HEK293T (cell line): ENCODE measurements at regions not wholly inside any gene's neighbourhood (a gene's known extent, or its start where the extent isn't known, plus 50 kb on each side); places are given as distances from the start of the nearest gene placed in this dataset.

ENCODE experiments used
- ARNT ChIP-seq: fragments of 450-650 bp; IDR thresholded peaks from 2 replicates; pipeline ENCODE4 v1.6.1; 2017; ENCODE audit warnings: mild to moderate bottlenecking
- BHLHE40 ChIP-seq: fragments of 450-650 bp; IDR thresholded peaks from 2 replicates; pipeline ENCODE4 v1.6.1; 2016; ENCODE audit warnings: mild to moderate bottlenecking, moderate library complexity, borderline replicate concordance
- ELF4 ChIP-seq: fragments of 450-650 bp; IDR thresholded peaks from 2 replicates; pipeline ENCODE4 v1.6.1; 2017; ENCODE audit warnings: antibody characterized with exemption
- FOXA1 ChIP-seq: fragments of 450-650 bp; IDR thresholded peaks from 2 replicates; pipeline ENCODE4 v1.6.1; 2016; ENCODE audit warnings: mild to moderate bottlenecking
- FOXK2 ChIP-seq: fragments of 450-650 bp; IDR thresholded peaks from 2 replicates; pipeline ENCODE4 v1.6.1; 2016; ENCODE audit warnings: mild to moderate bottlenecking
- FOXM1 ChIP-seq: fragments of 450-650 bp; IDR thresholded peaks from 2 replicates; pipeline ENCODE4 v1.6.1; 2017; ENCODE audit warnings: mild to moderate bottlenecking, borderline replicate concordance
- HDGF ChIP-seq: fragments of 450-650 bp; IDR thresholded peaks from 2 replicates; pipeline ENCODE4 v1.6.1; 2017; ENCODE audit warnings: antibody characterized with exemption, borderline replicate concordance
- PKNOX1 ChIP-seq: fragments of 450-650 bp; IDR thresholded peaks from 2 replicates; pipeline ENCODE4 v1.6.1; 2016
- SP1 ChIP-seq: fragments of 450-650 bp; IDR thresholded peaks from 2 replicates; pipeline ENCODE4 v1.6.1; 2017
- SUZ12 ChIP-seq: fragments of 450-650 bp; IDR thresholded peaks from 2 replicates; pipeline ENCODE4 v1.6.1; 2016; ENCODE audit warnings: mild to moderate bottlenecking
- ZNF384 ChIP-seq: fragments of 450-650 bp; IDR thresholded peaks from 2 replicates; pipeline ENCODE4 v1.6.1; 2016

GRCh38 chr11:116352881-116353280 is 419.9 kb downstream of the BUD13 start:
- TF ChIP-seq HDGF: no peak
- TF ChIP-seq ARNT: no peak
- TF ChIP-seq BHLHE40: no peak
- no peak for TF ChIP-seq SP1
- TF ChIP-seq ZNF384: no peak
- TF ChIP-seq FOXM1: no peak
- TF ChIP-seq SUZ12: no peak
- TF ChIP-seq PKNOX1: no peak
- TF ChIP-seq FOXA1: no peak
- no peak for TF ChIP-seq ELF4
- TF ChIP-seq FOXK2: no peak
